ENCODE measurements at regions not wholly inside any gene's neighbourhood (a gene's known extent, or its start where the extent isn't known, plus 50 kb on each side); places are given as distances from the start of the nearest gene placed in this dataset.

DNA sequence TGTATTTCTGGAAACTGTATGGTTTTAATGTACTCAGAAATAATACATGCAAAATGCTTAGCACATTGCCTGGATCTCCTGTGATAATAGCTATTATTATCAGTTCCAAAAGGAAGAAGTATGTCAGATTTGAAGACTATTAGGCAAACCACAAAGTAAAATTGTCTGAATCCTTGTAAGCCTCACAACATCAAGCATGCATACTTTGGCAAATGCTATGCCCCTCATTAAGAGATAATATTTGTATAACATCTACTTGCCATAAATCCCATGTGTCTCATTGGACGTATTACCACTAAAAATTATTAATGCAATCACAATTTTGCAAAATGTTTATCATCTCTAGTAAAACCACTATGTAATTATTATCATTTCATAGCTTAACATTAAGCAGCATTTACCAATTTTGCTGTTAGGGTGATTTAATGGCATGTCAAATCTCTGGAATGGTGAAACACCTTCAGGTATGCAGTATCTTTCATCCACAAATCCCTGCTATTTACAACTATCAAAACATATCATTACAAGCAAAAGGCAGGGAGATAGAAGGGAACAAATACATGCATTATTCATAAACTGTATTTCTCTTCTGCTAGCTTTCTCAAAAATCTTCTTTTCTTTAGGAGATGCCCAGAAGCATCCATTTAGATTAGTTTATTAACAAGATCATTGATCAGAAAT is 974.6 kb upstream of the RAG2 start:
- Histone ChIP-seq H3K27ac (no peak overlapping the region), H3K27me3 (no peaks in the 10 kb centered on the region), H3K36me3 (no peaks in the 10 kb centered on the region), H3K4me3 (no peak overlapping the region), H3K4me1 (ENCODE audit: low read depth) (no peaks in the 10 kb centered on the region), H3K9me3 (ENCODE audit: low read depth) (no peaks in the 10 kb centered on the region)
- TF ChIP-seq, protein P1, sequence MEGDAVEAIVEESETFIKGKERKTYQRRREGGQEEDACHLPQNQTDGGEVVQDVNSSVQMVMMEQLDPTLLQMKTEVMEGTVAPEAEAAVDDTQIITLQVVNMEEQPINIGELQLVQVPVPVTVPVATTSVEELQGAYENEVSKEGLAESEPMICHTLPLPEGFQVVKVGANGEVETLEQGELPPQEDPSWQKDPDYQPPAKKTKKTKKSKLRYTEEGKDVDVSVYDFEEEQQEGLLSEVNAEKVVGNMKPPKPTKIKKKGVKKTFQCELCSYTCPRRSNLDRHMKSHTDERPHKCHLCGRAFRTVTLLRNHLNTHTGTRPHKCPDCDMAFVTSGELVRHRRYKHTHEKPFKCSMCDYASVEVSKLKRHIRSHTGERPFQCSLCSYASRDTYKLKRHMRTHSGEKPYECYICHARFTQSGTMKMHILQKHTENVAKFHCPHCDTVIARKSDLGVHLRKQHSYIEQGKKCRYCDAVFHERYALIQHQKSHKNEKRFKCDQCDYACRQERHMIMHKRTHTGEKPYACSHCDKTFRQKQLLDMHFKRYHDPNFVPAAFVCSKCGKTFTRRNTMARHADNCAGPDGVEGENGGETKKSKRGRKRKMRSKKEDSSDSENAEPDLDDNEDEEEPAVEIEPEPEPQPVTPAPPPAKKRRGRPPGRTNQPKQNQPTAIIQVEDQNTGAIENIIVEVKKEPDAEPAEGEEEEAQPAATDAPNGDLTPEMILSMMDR (IDR thresholded peaks at IDR 0.05; ENCODE audit: low read depth, low read length): no peak
- DNase-seq (ENCODE audit: low read depth in 1 of 2, low spot score in 1 of 2): no peak

DNA sequence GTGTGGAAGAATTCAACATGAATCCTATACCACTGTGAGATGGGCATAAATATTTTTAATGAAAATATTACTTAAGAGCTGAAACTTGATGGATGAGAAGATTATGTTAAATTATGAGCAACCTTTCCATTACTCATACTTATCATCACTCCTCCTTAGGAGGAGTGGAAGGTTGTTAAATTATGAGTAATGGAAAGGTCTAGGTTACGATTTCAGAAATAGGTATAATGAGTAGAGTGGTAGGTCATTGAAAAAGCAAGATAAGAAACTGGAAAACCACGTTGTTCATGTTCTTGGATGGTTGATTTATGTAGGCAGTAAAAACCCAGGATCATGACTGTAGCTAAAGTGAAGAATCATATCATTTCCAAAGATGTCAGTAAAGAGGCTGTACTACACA is 973.2 kb upstream of the RAG2 start:
- DNase-seq (ENCODE audit: low read depth in 1 of 2, low spot score in 1 of 2): no peak
- Histone ChIP-seq H3K27ac (no peak overlapping the region), H3K4me3 (no peak overlapping the region), H3K27me3 (no peaks in the 10 kb centered on the region), H3K36me3 (no peaks in the 10 kb centered on the region), H3K4me1 (ENCODE audit: low read depth) (no peaks in the 10 kb centered on the region), H3K9me3 (ENCODE audit: low read depth) (no peaks in the 10 kb centered on the region)
- TF ChIP-seq, protein P1 (IDR thresholded peaks at IDR 0.05; ENCODE audit: low read depth, low read length): no peak

DNA sequence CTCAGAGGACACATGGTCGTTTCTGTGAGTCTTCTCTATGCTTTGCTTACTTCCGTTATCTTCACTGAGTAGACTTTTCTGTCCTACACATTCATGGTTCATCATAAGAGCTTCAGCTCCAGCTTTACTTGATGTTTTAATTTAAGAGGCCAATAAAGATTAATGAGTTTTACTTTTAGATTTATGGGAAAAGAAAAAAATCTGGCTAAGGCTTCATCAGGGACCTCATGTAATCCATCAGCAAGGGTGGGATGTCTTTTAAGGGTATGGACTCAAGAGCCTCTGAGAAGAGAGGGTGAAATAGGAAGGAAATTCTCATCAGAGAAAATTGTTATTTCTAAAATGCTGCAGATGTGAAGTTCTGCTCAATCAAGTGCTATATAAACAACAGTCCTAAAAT is 963.0 kb upstream of the RAG2 start:
- H3K4me3 ChIP-seq: no peak overlapping the region
- H3K27ac ChIP-seq: no peak overlapping the region
- H3K27me3 ChIP-seq: no peaks in the 10 kb centered on the region
- no peak for DNase-seq (ENCODE audit: low read depth in 1 of 2, low spot score in 1 of 2)
- H3K36me3 ChIP-seq: no peaks in the 10 kb centered on the region
- no peaks in the 10 kb centered on the region for H3K4me1 ChIP-seq (ENCODE audit: low read depth)
- H3K9me3 ChIP-seq (ENCODE audit: low read depth): no peaks in the 10 kb centered on the region
- TF ChIP-seq, protein P1 (IDR thresholded peaks at IDR 0.05; ENCODE audit: low read depth, low read length): no peak

DNA sequence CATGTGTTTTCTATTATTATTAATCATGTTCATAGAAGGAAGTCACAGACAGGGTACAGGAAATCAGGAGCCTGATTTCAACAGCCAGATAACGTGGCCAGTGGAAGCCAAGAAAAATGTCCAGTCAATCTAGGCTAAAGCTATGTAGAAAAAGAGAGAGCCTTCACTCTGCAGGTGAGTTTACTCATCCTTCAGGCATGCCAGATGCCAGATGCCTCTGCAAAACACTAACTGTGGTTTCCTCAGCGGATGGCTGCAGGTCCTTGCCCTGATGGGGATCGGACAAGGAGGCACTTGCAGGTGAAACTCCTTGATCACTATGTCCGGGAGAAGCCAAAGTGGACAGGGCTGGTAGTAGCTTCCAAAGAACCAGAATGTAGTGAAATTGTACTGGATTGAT is 962.3 kb upstream of the RAG2 start:
- Histone ChIP-seq H3K4me1 (ENCODE audit: low read depth) (no peaks in the 10 kb centered on the region), H3K27me3 (no peaks in the 10 kb centered on the region), H3K27ac (no peak overlapping the region), H3K4me3 (no peak overlapping the region), H3K36me3 (no peaks in the 10 kb centered on the region), H3K9me3 (ENCODE audit: low read depth) (no peaks in the 10 kb centered on the region)
- DNase-seq (ENCODE audit: low read depth in 1 of 2, low spot score in 1 of 2): no peak
- TF ChIP-seq, protein P1 (IDR thresholded peaks at IDR 0.05; ENCODE audit: low read depth, low read length): no peak

DNA sequence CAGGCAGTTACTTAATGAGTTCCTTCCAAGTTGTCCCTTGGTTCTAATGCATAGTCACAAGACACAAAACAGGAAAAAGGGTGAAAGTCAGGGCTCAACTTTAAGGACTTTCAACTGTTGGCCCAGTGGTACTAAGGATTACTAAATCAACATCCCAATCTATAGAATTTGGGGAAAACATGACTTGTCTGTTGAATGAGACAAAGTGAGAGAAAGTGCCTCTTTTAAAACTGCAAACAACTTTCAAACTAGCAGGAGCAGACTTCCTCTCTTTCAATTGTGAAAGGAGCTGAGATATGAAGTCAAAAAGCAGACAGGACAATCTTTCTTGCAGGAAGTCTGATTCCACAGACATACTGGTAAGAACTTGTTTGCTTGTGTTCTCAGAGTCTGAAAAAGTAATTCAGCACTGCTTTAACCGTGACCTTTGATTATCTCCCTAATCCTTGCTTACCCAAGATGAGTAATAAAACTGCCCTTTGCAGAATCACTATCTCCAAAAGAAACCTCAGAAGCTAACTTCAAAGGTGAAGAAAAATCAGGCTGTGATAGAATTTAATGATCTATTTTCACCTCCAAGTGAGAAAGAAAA is 960.7 kb upstream of the RAG2 start:
- peak in 1 of 2 donors; percentile 12 for DNase-seq (ENCODE audit: low read depth in 1 of 2, low spot score in 1 of 2)
- Histone ChIP-seq H3K27ac (no peak overlapping the region), H3K36me3 (no peaks in the 10 kb centered on the region), H3K4me1 (ENCODE audit: low read depth) (no peaks in the 10 kb centered on the region), H3K4me3 (no peak overlapping the region), H3K9me3 (ENCODE audit: low read depth) (no peaks in the 10 kb centered on the region), H3K27me3 (no peaks in the 10 kb centered on the region)
- TF ChIP-seq, protein P1 (IDR thresholded peaks at IDR 0.05; ENCODE audit: low read depth, low read length): no peak
